NCI-H345 treated with DMSO at 0.1 percent for 48 hours (cell line): ENCODE measurements at regions not wholly inside any gene's neighbourhood (a gene's known extent, or its start where the extent isn't known, plus 50 kb on each side); places are given as distances from the start of the nearest gene placed in this dataset.
"Not testable (repeated sequence)": the region's sequence is repeated elsewhere in the genome, so short reads cannot be mapped to it uniquely, and the experiment has no call there.

Experiments used
- DNase-seq: peaks from one replicate; lab custom pipeline; 2025; ENCODE audit not compliant: unreplicated experiment; lab: John Stamatoyannopoulos, UW

GRCh38 chr9:75274781-75275180 is 186.5 kb downstream of the OSTF1 start:
- no peak for DNase-seq

GRCh38 chr9:75282047-75282446 is 193.7 kb downstream of the OSTF1 start:
- no peak for DNase-seq

- DNase-seq = no peak
Measured at GRCh38 chr9:75289332-75289731, 201.0 kb downstream of the OSTF1 start.

GRCh38 chr9:75299324-75299723 is 211.0 kb downstream of the OSTF1 start:
- no peak for DNase-seq

- no peak for DNase-seq
Measured at GRCh38 chr9:75333624-75334023, 245.3 kb downstream of the OSTF1 start.

- DNase-seq = no peak
Measured at GRCh38 chr9:75358846-75359245, 270.5 kb downstream of the OSTF1 start.

GRCh38 chr9:75359638-75360037 is 271.3 kb downstream of the OSTF1 start:
- no peak for DNase-seq

GRCh38 chr9:75360252-75360651 is 271.9 kb downstream of the OSTF1 start:
- DNase-seq = no peak

- not testable (repeated sequence) for DNase-seq
Measured at GRCh38 chr9:75362446-75362845, 274.1 kb downstream of the OSTF1 start.

GRCh38 chr9:75365196-75365595 is 276.9 kb downstream of the OSTF1 start:
- no peak for DNase-seq

GRCh38 chr9:75369989-75370388 is 281.7 kb downstream of the OSTF1 start:
- DNase-seq = no peak

- no peak for DNase-seq
Measured at GRCh38 chr9:75372499-75373268, 284.4 kb downstream of the OSTF1 start.

- DNase-seq = no peak
Measured at GRCh38 chr9:75376680-75377254, 288.5 kb downstream of the OSTF1 start.

- no peak for DNase-seq
Measured at GRCh38 chr9:75378036-75378435, 289.7 kb downstream of the OSTF1 start.

GRCh38 chr9:75378926-75379325 is 290.6 kb downstream of the OSTF1 start:
- DNase-seq = no peak

- no peak for DNase-seq
Measured at GRCh38 chr9:75382126-75382525, 293.8 kb downstream of the OSTF1 start.

- DNase-seq = not testable (repeated sequence)
Measured at GRCh38 chr9:75383420-75384034, 295.2 kb downstream of the OSTF1 start.

GRCh38 chr9:75385236-75385635 is 296.9 kb downstream of the OSTF1 start:
- no peak for DNase-seq

GRCh38 chr9:75389101-75389500 is 300.8 kb downstream of the OSTF1 start:
- no peak for DNase-seq

- DNase-seq = no peak
Measured at GRCh38 chr9:75390951-75391350, 302.6 kb downstream of the OSTF1 start.

- DNase-seq = no peak
Measured at GRCh38 chr9:75391497-75391896, 303.2 kb downstream of the OSTF1 start.

GRCh38 chr9:75395336-75395735 is 307.0 kb downstream of the OSTF1 start:
- DNase-seq = no peak
